Nephron progenitor cell (in vitro differentiated cells): ENCODE measurements at regions not wholly inside any gene's neighbourhood (a gene's known extent, or its start where the extent isn't known, plus 50 kb on each side); places are given as distances from the start of the nearest gene placed in this dataset.

ENCODE experiments used
- DNase-seq: peaks from one replicate; pipeline ENCODE4 v3.0.0; 2021
- H3K27ac Mint-ChIP-seq: 2 replicates; pipeline ENCODE4 v1.8.0; 2021; ENCODE audit warnings: mild to moderate bottlenecking, moderate library complexity, mixed read lengths
- H3K27me3 Mint-ChIP-seq: 2 replicates; pipeline ENCODE4 v1.8.0; 2021; ENCODE audit warnings: mild to moderate bottlenecking, low read depth, mixed read lengths; ENCODE audit not compliant: poor library complexity
- H3K36me3 Mint-ChIP-seq: 2 replicates; pipeline ENCODE4 v1.8.0; 2021; ENCODE audit warnings: low read depth, mixed read lengths
- H3K4me1 Mint-ChIP-seq: 2 replicates; pipeline ENCODE4 v1.8.0; 2021; ENCODE audit warnings: mixed read lengths
- H3K4me3 Mint-ChIP-seq: 2 replicates; pipeline ENCODE4 v1.8.0; 2021; ENCODE audit warnings: mild to moderate bottlenecking, moderate library complexity, mixed read lengths
- H3K9me3 Mint-ChIP-seq: 2 replicates; pipeline ENCODE4 v1.8.0; 2021; ENCODE audit warnings: mild to moderate bottlenecking, moderate library complexity, mixed read lengths
- TF ChIP-seq, protein P1 (sequence below): fragments of 200-600 bp; sonication (generic); IDR thresholded peaks from 2 replicates; pipeline ENCODE4 v1.5.0; 2021; ENCODE audit warnings: antibody characterized with exemption

DNA sequence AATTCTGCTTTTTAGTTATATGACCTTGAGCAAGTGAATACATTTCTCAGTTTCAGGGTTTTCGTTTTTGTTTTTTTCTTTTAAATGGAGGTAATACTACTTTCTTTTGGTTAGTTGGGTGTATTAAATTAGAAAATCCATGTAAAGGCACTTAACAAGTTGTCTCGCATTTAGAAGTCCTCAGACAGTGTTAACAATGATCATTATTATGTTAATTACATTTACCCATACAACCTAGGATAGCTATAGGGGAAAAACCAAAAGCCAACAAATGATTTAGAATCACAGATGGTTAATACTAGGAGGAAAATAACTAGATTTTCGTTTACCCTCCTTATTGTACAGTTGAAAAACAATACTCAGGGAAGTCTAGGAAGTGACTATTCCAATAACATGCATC, 972.2 kb upstream of the WWC1 start:
- Mint-ChIP-seq H3K9me3 (peaks cover 24% of the 10 kb centered on the region), H3K27me3 (no peaks in the 10 kb centered on the region), H3K4me3 (no peak overlapping the region), H3K4me1 (no peaks in the 10 kb centered on the region), H3K36me3 (no peaks in the 10 kb centered on the region), H3K27ac (no peak overlapping the region)
- no peak for DNase-seq
- TF ChIP-seq, protein P1, sequence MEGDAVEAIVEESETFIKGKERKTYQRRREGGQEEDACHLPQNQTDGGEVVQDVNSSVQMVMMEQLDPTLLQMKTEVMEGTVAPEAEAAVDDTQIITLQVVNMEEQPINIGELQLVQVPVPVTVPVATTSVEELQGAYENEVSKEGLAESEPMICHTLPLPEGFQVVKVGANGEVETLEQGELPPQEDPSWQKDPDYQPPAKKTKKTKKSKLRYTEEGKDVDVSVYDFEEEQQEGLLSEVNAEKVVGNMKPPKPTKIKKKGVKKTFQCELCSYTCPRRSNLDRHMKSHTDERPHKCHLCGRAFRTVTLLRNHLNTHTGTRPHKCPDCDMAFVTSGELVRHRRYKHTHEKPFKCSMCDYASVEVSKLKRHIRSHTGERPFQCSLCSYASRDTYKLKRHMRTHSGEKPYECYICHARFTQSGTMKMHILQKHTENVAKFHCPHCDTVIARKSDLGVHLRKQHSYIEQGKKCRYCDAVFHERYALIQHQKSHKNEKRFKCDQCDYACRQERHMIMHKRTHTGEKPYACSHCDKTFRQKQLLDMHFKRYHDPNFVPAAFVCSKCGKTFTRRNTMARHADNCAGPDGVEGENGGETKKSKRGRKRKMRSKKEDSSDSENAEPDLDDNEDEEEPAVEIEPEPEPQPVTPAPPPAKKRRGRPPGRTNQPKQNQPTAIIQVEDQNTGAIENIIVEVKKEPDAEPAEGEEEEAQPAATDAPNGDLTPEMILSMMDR = no peak

DNA sequence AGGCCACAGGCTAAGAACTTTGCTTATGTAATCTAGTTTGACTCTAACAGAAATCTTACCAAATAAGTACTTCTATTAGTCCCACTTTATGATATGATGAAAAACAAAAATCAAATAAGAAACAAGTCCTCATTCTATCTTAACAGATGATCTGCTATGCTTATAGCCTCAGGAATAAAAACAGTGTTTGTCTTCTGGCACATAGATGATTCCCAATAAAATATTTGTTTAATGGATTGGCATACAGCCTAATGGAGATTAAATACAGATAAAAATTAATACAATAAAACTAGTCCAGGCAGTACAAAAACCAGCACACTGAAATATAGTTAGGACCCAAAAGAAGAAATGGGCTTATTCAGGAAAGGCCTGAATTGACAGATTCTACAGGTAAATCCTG, 971.4 kb upstream of the WWC1 start:
- H3K27me3 Mint-ChIP-seq = no peaks in the 10 kb centered on the region
- H3K4me1 Mint-ChIP-seq = no peaks in the 10 kb centered on the region
- DNase-seq = no peak
- no peak overlapping the region for H3K4me3 Mint-ChIP-seq
- no peaks in the 10 kb centered on the region for H3K36me3 Mint-ChIP-seq
- no peak overlapping the region for H3K27ac Mint-ChIP-seq
- H3K9me3 Mint-ChIP-seq = peaks cover 24% of the 10 kb centered on the region
- TF ChIP-seq, protein P1 = no peak

DNA sequence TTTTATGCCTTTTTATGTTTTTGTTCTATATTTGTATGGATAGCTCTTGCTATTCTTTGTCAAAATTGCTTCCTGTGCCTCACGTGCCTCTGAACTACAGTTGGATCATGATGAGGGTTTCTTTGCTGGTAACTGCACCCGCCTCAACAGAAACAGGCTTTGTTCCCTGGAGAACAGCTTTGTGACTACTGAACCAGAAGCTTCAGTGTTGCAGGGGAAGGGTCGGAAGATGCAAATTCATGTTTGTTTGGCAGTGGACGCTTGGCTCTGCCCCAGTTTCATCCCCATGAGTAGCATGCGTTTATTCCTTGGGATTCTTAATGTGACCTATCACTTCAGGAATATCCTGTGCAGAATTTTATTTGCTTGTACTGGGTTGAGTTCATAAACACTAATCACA, 959.1 kb upstream of the WWC1 start:
- H3K36me3 Mint-ChIP-seq = peaks cover 8% of the 10 kb centered on the region
- DNase-seq = no peak
- peaks cover 3% of the 10 kb centered on the region for H3K27me3 Mint-ChIP-seq
- H3K9me3 Mint-ChIP-seq = peaks cover 41% of the 10 kb centered on the region
- H3K4me3 Mint-ChIP-seq = no peak overlapping the region
- TF ChIP-seq, protein P1 = no peak
- H3K27ac Mint-ChIP-seq = no peak overlapping the region
- H3K4me1 Mint-ChIP-seq = peaks cover 37% of the 10 kb centered on the region

DNA sequence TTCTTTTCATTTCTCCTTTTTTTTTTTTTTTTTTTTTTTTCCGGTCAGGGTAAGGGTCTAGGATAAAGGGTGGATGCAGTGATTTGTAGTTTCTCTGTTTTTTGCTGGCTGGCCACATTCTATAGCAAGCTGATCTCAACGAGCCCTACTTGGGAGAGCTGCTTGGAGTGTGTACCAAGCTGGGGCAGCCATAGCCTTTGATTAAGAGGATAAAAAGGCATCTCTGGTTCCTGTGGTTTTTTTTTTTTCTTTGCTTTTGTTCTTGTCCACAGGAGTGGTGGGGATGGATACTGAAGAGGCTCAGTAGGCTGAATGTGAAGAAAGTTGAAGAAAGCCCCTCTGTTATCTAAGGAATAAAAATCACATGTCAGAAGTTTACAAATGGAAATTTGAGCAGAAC, 955.3 kb upstream of the WWC1 start:
- Mint-ChIP-seq H3K4me1 (peaks cover 37% of the 10 kb centered on the region), H3K9me3 (peaks cover 39% of the 10 kb centered on the region), H3K27me3 (peaks cover 3% of the 10 kb centered on the region), H3K4me3 (no peak overlapping the region), H3K36me3 (peaks cover 8% of the 10 kb centered on the region), H3K27ac (no peak overlapping the region)
- TF ChIP-seq, protein P1 = no peak
- DNase-seq = no peak

DNA sequence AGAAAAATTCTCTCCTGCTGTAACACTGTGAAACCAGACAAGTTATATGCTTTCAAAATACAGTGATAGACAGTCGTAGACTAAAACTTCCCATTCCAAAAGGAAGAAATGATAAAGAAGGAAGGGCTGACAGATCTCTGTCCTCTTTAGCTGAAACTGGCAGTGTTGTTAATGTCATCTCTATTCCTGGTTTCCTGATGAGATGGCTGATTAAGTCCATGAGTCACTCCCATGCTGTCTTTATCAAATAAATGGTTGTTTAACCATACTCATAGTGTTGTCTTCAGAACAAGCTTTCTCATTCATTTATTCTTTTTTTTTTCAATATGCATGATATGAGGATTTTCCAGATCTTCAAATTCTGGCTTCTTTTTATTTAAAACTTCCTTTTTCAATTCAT, 952.2 kb upstream of the WWC1 start:
- Mint-ChIP-seq H3K36me3 (peaks cover 8% of the 10 kb centered on the region), H3K4me3 (no peak overlapping the region), H3K27ac (no peak overlapping the region), H3K27me3 (no peaks in the 10 kb centered on the region), H3K9me3 (peaks cover 26% of the 10 kb centered on the region), H3K4me1 (peaks cover 16% of the 10 kb centered on the region)
- TF ChIP-seq, protein P1 = no peak
- no peak for DNase-seq

DNA sequence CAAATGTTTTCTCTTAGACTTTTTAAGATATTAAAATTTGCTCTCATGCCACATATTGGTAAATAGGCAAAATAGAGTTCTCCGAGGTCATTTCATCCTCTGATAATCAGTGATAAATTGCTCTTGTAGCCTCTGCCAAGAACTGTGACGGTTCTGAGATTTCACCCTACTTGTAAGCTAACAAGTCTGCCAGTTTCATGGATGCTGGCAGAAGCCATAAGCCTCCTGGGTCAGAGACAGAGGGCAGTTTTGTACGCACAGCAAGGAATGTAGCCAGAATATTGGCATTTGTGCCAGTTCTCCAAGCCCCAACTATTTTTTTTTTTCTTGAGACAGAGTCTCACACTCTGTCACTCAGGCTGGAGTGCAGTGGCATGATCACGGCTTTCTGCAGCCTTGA, 945.0 kb upstream of the WWC1 start:
- Mint-ChIP-seq H3K9me3 (no peaks in the 10 kb centered on the region), H3K4me3 (no peak overlapping the region), H3K4me1 (peaks cover 11% of the 10 kb centered on the region), H3K27me3 (no peaks in the 10 kb centered on the region), H3K27ac (no peak overlapping the region), H3K36me3 (no peaks in the 10 kb centered on the region)
- no peak for DNase-seq
- TF ChIP-seq, protein P1 = no peak
